ENCODE measurements at regions not wholly inside any gene's neighbourhood (a gene's known extent, or its start where the extent isn't known, plus 50 kb on each side); places are given as distances from the start of the nearest gene placed in this dataset.

DNA sequence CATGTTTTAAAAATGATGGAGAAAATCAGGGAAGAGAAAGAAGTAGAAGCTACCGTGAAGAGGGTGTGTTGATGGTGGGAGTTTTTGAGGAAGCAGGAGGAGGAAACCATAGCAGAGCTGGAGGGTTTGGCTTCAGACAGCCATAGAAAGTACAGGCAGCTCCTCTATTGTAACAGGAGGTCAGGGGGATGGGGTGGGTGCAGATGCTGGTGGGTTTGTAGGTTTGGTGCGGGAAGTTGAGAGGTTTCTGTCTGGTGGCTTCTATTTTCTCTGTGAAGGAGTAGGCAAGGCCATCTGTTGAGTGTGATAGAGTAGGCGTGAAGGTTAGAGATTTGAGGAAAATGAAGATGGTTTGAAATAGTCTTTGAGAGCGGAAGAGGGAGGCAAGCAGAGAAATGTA is 97.7 kb upstream of the TBC1D5 start:
- TF ChIP-seq, protein P1, sequence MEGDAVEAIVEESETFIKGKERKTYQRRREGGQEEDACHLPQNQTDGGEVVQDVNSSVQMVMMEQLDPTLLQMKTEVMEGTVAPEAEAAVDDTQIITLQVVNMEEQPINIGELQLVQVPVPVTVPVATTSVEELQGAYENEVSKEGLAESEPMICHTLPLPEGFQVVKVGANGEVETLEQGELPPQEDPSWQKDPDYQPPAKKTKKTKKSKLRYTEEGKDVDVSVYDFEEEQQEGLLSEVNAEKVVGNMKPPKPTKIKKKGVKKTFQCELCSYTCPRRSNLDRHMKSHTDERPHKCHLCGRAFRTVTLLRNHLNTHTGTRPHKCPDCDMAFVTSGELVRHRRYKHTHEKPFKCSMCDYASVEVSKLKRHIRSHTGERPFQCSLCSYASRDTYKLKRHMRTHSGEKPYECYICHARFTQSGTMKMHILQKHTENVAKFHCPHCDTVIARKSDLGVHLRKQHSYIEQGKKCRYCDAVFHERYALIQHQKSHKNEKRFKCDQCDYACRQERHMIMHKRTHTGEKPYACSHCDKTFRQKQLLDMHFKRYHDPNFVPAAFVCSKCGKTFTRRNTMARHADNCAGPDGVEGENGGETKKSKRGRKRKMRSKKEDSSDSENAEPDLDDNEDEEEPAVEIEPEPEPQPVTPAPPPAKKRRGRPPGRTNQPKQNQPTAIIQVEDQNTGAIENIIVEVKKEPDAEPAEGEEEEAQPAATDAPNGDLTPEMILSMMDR (conservative IDR thresholded peaks at IDR 0.05): no peak
- H3K9me3 Mint-ChIP-seq: no peaks in the 10 kb centered on the region
- no peak for DNase-seq (ENCODE audit: extremely low spot score, unreplicated experiment)
- no peaks in the 10 kb centered on the region for H3K36me3 Mint-ChIP-seq
- H3K27me3 Mint-ChIP-seq: peaks cover 3% of the 10 kb centered on the region
- no peak overlapping the region for H3K27ac Mint-ChIP-seq
- no peak overlapping the region for H3K4me3 Mint-ChIP-seq
- H3K4me1 Mint-ChIP-seq (ENCODE audit: unreplicated experiment): no peaks in the 10 kb centered on the region

DNA sequence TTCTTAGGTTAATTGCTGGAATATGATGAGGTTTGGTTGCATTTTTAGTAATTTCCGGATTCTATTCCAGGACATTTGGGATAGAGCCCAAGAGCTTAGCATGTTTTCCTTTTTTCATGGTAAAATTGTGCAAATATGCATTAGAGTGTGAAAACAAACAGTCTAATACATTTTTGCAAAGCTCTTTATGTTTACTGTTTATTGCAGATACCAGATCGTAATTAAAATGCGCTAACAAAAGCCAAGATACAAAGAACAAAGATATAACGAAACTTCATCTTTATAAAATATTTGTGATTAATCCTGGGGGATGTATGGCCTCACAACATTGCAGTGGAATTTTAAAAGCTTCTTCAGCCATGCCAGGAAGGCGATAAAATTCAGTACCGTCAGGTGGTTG is 94.5 kb upstream of the TBC1D5 start:
- TF ChIP-seq, protein P1 (conservative IDR thresholded peaks at IDR 0.05): no peak
- no peaks in the 10 kb centered on the region for H3K4me1 Mint-ChIP-seq (ENCODE audit: unreplicated experiment)
- no peaks in the 10 kb centered on the region for H3K36me3 Mint-ChIP-seq
- H3K9me3 Mint-ChIP-seq: no peaks in the 10 kb centered on the region
- peaks cover 3% of the 10 kb centered on the region for H3K27me3 Mint-ChIP-seq
- no peak overlapping the region for H3K27ac Mint-ChIP-seq
- DNase-seq (ENCODE audit: extremely low spot score, unreplicated experiment): no peak
- no peak overlapping the region for H3K4me3 Mint-ChIP-seq

DNA sequence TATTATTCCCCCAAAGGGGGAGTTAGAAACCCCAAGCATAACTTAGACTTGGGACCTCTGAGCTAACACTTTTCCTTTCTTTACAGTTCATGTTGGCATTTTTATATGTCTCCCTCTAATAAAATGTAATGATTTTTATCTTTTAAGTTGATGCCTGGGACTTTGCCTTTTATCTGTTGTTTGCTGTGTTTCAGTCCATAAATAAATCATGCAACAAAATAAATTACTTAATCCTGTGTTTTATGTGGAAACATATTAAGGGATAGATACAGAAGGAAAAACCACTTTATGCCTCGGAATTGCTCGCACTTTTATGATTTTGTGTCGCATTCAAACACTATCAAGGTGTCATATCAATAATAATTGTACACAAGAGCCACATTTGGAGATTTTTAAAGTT is 93.7 kb upstream of the TBC1D5 start:
- TF ChIP-seq, protein P1 (conservative IDR thresholded peaks at IDR 0.05): no peak
- DNase-seq (ENCODE audit: extremely low spot score, unreplicated experiment): no peak
- H3K36me3 Mint-ChIP-seq: no peaks in the 10 kb centered on the region
- no peaks in the 10 kb centered on the region for H3K27me3 Mint-ChIP-seq
- H3K4me3 Mint-ChIP-seq: no peak overlapping the region
- H3K4me1 Mint-ChIP-seq (ENCODE audit: unreplicated experiment): no peaks in the 10 kb centered on the region
- no peaks in the 10 kb centered on the region for H3K9me3 Mint-ChIP-seq
- H3K27ac Mint-ChIP-seq: no peak overlapping the region

DNA sequence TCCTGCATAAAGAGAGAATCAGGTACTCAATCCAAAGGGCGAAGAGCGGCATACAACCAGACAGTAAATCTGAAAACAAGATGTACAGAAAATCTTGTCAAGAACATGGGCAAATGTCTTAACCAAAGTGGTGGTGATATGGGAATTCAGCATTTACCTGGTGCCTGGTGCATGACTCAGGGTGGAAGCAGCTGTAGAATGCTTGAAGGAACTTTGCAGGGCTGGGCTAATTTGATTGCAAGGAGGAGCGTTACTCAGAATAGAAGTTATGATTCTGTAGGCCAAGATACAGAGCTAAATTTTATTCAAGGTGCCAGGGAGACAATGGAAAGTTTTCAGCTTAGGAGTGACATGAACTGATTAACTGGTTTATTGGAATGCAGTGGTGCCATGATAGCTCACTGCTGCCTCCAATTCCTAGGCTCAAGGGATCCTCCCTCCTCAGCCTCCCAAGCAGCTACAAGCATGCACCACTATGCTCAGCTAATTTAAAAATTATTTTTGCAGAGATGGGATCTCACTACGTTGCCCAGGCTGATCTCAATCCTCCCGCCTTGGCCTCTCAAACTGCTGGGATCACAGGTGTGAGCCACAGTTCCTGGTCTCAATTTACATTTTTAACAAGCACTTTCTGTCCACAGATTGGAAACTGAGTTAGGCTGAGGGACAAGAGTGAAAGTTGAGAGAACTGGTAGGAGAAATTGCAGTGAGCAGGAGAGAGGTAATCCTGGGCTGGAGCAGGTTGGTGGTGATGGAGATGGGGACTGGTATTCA is 91.5 kb upstream of the TBC1D5 start:
- Mint-ChIP-seq H3K36me3 (no peaks in the 10 kb centered on the region), H3K27ac (no peak overlapping the region), H3K4me3 (no peak overlapping the region), H3K4me1 (ENCODE audit: unreplicated experiment) (no peaks in the 10 kb centered on the region), H3K9me3 (no peaks in the 10 kb centered on the region), H3K27me3 (no peaks in the 10 kb centered on the region)
- TF ChIP-seq, protein P1 (conservative IDR thresholded peaks at IDR 0.05): no peak
- DNase-seq (ENCODE audit: extremely low spot score, unreplicated experiment): no peak

DNA sequence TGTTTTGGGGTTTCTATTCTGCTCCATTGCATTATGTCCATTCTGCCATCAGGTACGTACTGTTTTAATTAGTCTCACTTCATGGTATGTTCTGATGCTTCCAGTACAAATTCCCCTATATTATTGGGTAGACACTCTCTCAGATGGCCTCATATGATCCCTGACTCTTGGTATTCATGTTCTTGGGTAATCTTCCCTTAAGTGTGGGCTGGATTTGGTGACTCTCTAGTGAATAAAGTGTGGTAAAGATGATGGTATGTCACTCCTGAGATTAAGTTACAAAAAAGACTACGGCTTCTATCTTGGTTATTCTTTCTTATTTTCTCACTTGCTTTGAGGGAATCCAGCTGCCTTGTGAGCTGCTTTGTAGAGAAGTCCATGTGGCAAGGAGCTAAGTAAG is 89.6 kb upstream of the TBC1D5 start:
- DNase-seq (ENCODE audit: extremely low spot score, unreplicated experiment): no peak
- H3K27me3 Mint-ChIP-seq: no peaks in the 10 kb centered on the region
- TF ChIP-seq, protein P1 (conservative IDR thresholded peaks at IDR 0.05): no peak
- no peak overlapping the region for H3K4me3 Mint-ChIP-seq
- H3K4me1 Mint-ChIP-seq (ENCODE audit: unreplicated experiment): no peaks in the 10 kb centered on the region
- no peak overlapping the region for H3K27ac Mint-ChIP-seq
- no peaks in the 10 kb centered on the region for H3K36me3 Mint-ChIP-seq
- H3K9me3 Mint-ChIP-seq: no peaks in the 10 kb centered on the region
